DMS 273 (cell line): ENCODE measurements at regions not wholly inside any gene's neighbourhood (a gene's known extent, or its start where the extent isn't known, plus 50 kb on each side); places are given as distances from the start of the nearest gene placed in this dataset.

Experiments used
- DNase-seq: peaks from one replicate; lab custom pipeline; 2025; ENCODE audit not compliant: unreplicated experiment; lab: John Stamatoyannopoulos, UW

- no peak for DNase-seq
These were observed 189.2 kb downstream of the FOXD2 start for GRCh38 chr1:47627016-47627415.

GRCh38 chr1:47627471-47628370, 189.9 kb downstream of the FOXD2 start:
- DNase-seq, result no peak

- DNase-seq, result no peak
These were observed 191.4 kb downstream of the FOXD2 start for GRCh38 chr1:47629201-47629600.

DNA sequence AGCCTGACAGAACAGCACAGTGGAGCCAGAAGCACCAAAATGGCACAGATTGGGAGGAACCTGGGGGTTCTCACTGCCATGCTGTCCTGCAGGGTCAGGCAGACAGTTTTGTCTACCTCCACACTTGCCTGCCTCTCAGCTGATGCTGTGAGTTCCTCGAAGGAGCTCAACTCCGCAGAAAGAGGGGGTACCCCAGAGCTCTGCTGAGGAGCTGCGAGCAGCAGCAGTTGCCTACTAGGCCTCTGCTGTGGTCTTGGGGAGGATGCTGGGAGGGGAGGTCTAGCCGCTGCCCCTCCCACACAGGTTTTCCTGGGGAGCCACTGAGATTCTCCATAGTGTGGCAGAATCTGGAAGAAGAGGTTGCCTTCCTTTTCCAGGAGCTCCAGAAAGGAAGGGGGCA, 192.5 kb downstream of the FOXD2 start:
- no peak for DNase-seq

DNA sequence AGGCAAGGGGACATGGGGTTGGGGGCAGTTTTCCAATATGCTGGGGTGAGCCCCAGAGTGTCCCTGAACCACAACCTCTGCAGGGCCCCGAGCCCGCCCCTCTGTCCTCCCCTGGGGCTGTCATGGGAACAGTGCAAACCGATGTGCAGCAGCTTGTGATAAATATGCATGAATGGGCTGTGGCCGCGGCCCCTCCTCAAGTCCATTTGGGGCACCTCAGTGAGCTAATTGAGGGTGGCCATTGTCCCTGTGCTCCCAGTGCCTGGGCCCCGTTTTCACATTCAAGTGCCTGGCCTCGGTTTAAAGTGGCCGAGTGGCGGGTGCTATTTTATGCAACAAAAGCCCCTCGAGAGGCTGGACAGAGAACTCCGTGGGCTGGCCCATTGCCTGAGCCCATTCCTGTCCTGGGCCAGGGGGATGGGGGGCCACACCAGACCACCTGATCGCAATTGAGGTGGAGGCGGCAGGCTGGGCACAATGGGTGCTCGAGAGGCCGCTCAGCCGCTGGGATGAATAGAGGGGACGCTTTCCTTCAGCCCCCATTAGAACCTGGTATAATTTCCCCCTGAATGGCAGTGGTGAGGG, 193.7 kb downstream of the FOXD2 start:
- DNase-seq, result peak; percentile 48

- DNase-seq, result no peak
These were observed 197.3 kb downstream of the FOXD2 start for GRCh38 chr1:47635111-47635510.

DNA sequence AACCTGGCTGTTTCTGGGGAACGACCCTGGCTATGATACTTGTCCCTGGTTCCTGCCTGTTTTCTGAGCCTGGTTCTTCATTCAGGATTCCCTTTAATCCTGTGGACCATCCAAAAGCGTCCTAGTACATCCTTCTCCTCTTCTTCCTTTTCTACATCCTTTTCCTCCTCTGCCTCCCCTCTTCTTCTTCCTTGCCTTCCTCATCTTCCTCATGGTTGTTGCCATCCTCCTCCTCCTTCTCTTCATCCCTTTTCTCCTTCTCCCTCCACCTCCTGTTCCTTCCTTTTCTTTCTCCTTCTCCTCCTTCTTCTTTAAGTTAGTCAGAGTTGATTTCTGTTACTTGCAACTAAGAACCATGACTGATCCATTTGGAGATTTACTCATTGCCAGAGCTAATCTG, 197.8 kb downstream of the FOXD2 start:
- no peak for DNase-seq

DNA sequence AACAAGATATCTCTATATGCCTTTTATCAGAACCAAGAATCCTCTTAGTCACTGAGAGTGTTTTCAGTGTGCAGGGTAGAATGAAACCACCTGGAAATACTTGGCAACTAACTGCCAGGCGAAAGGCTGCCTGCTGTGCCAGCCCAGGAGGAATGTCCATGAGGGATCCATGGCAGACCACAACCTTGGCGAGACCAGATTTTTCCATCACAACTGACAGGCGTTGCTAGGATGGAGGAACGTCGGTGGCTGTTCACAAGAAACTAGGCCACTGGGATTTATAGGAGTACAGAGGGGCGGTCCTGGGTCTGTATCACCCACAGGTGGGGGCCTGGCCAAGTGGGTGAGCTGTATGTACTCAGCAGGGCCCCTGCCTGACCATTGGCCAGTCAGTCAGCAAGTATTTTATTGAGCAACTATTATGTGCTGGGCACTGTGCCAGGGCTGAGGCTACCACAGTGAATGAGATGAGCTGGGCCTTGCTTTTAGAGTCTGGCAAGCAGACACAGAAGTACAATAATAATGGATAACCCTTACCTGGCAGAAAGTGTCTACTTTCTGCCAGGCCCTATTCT, 199.4 kb downstream of the FOXD2 start:
- DNase-seq, result no peak

DNA sequence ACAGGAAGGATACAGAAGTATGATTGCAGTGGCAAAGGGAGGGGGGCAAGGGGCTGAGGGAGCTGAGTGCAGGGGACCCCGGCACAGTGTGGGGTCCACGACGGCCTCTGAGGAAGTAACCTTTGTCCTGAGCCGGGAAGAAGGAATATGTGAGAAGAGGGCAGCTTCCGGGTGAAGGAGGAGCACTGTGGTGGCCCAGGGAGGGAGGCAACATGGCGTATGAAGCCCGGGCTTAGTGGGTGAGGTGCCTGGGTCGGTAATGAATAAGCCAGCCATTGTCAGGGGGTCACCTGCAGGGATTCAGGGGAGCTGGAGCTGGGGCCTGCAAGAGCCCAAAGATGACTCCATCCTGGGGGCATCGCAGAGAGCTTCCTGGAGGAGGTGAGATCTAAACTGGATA, 200.4 kb downstream of the FOXD2 start:
- no peak for DNase-seq

DNA sequence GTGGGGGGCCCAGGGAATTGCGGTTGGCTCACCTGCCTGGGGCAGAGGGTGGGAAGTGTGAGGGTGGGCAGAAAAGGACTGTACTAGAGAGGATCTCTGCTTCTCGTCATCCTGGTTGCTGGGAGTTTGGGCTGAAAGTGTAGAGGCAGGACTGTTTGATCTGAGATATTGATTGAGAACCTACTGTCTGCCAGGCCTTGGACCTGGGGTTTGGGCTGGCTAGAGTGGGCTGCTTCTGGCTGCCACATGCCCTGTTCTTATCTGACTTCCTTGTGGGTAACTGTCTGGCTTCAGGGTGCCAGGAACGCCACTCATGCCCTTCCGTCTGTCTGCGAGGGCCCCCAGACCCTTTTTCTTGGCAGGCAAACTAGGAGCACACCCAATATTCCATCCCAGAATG, 200.9 kb downstream of the FOXD2 start:
- DNase-seq, result no peak

DNA sequence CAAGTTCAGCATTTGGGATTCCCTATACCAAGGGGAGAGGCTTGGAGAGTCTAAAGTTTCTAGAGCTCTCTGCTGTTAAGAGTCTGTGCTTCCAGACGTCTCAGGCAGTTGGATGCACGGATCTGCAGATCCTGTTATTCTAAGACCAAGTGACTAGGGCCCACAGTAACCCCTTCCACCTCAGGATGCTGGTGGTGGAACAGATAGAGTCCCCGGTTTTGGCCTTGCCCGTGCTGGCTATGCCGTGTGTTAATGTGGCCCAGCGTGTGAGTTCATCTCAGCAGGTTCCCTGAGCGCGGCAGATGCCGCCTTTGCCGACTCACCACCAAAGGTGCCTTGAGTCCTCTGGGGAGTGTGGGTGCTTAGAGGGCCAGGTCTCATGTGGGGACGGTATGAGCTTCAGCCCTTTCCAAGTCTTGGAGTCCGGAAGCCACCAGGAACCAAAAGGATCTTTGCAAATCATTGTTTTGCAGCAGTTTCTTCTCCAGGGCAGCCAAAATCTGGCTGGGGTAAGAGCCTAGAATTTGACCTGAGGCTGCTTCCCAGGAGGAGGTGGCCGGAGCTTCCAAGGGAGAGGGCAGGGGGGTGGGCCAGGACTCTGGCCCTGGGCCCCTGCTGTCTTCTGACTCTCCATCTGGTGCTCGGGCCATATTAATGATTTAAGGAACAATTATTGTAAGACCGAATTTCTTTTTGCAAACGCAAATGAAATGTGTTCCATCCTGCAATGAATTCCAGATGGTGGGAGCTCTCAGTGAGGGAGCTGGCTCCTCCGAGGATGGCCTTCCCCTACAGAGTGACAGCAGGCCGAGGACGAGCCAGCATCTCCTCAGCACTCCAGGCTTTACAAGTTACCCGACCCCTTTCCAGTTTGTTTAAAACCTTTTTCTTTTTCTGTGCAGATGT, 205.7 kb downstream of the FOXD2 start:
- peak; percentile 53 for DNase-seq

DNA sequence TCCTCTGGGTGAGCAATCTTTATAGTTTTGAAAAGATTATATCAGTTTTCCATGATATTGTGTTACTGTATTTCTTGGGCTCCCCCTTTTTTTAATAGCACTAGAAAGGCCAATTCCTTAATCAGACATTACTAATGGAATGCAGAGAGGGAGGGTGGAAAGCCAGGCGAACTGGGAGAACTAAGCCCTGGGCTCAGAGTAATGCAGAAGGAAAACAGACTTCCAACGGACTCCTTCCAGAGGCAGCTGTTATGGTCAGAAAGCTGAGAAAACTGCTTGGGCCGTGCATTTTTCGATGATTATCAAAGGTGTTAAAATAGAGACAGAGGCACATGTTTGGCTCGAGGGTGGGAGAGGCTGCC, 206.3 kb downstream of the FOXD2 start:
- peak; percentile 53 for DNase-seq

GRCh38 chr1:47645151-47645550, 207.3 kb downstream of the FOXD2 start:
- no peak for DNase-seq

DNA sequence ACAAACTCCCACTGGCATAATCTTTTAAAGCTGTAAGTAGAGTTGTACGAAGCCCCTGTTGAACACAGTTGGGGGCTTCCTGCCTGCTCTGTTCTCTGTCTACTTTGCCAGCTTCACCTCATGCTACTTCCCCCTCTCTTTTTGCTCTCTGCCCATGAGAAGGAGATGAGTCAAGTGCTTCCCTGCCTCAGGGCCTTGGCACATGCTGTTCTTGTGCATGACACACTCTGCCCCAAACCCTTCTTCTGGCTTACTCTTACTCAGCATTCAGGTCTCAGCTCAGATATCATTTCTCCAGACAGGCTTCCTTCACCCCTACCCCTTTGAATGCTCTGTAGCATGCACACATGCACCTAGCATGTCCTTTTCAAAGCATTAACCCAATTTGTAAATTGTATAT, 208.8 kb downstream of the FOXD2 start:
- DNase-seq, result no peak

GRCh38 chr1:47647327-47647845, 209.5 kb downstream of the FOXD2 start:
- no peak for DNase-seq

DNA sequence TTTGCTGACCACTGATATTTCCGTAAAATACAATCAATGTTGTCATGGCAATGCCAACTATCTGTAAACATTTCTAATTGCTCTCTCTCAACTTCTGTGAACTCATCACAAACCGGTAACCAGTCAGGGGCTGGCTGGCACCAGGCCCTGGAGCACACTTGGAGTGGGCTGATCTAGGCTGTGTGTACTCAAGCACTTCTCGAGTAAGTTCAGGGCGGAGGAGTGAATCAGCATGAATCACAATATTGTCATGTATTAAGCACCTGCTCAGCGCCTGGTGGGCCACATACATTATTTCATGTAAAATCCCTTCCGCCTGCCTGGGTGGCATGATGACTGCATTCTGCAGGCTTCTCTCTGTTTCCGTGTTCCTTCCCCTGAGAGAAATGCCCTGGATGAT, 212.4 kb downstream of the FOXD2 start:
- peak; percentile 12 for DNase-seq

GRCh38 chr1:47650611-47651010, 212.8 kb downstream of the FOXD2 start:
- DNase-seq, result no peak

DNA sequence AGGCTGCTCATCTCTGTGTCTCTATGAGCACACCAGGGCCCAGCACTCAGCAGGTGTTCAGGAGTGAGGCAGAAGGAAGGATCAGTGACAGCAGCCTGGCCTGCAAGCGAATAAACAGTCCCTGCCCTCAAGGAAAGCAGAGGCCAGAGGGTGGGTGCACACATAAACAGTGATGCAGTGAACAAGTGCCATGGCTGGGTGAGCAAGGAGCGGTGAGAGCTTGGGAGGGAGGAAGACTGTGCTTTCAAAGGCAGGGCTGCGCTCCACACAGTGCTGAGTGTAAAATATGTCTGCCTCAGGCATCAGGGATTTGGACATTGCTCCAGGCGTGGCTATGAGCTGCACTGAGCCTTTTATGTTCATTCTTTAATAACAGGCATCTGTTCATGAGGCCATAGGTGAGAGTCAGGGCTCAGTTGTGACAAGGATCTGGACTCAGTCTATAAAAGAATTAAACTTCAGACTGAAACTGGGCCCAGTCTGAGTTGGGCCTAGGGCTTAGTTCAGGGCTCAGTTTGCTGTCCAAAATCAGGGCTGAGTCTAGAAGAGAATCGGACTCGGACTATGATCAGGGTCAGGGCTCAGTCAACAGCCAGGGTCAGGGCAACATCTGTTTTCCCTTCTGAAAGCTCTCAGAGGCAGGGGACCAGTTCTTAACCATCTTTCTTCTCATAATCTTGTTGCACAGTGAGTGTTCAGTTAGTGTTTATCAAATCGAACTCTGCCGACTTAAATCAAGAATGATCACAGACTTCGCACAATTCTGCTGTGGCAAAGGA, 213.7 kb downstream of the FOXD2 start:
- DNase-seq, result no peak

DNA sequence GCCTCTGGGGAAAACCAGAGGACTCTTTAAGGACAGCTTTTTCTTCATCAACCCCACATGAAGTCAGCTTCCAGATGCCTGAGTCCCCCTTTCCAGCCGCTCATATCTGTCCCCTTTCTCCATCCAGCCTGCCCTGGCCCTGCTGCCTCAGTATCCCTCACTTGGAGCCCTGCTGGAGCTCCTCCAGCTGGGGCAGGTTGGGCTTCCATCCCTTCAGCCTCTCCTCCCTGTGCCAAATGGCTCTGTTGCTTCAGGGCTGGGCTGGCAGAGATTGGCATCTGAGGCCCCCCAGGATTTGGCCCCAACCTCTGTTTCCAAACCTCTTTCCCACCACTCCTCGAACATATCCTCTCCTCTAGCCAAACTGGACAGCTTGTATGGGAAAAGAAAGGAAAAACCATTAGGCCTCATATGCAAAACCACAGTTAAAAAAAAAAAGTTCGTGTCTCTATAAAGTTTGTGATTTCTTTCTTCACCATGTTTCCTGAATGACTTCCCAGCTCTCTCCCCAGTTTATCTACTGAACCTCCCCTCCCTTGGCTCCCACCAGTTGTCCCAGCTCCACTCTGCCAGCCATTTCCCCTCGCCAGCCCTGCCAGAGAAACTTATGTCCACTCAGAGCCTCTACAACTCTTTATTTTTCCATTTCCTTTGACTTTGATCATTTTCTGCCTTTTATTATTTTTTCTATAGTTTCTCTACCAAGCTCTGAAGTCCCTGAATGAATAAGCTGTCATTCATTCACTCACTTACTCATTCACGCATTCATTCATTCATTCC, 217.9 kb downstream of the FOXD2 start:
- DNase-seq, result no peak
